Urothelium cell line (cell line): ENCODE measurements at regions not wholly inside any gene's neighbourhood (a gene's known extent, or its start where the extent isn't known, plus 50 kb on each side); places are given as distances from the start of the nearest gene placed in this dataset.

Experiments
- DNase-seq: peaks from one replicate; pipeline ENCODE4 v3.0.0; 2011; ENCODE audit warnings: low spot score, mixed read lengths
- FAIRE-seq: peaks from 2 replicates; lab custom pipeline; 2011; peaks lifted over from hg19 to GRCh38; lab: Jason Lieb, UNC

DNA sequence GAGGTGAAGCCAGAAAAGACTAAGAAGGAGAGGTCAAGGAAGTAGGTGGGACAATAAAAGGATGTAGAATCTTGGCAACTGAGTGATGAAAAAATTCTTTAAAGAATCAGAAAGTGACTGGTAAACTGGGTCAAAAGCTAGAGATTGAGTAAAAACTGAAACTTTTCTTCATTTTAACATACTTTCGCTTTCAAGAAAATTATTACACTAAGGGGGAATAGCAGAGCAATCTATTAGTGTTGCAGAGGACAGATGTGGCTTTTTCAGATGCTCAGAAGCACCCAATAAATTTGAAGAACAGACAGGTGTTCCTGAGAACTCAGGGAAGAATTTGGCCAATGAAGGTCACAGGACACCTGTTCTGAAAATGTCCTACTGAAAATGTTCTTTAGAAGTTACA is 805.4 kb upstream of the ALCAM start:
- no peak for FAIRE-seq
- DNase-seq, result no peak

DNA sequence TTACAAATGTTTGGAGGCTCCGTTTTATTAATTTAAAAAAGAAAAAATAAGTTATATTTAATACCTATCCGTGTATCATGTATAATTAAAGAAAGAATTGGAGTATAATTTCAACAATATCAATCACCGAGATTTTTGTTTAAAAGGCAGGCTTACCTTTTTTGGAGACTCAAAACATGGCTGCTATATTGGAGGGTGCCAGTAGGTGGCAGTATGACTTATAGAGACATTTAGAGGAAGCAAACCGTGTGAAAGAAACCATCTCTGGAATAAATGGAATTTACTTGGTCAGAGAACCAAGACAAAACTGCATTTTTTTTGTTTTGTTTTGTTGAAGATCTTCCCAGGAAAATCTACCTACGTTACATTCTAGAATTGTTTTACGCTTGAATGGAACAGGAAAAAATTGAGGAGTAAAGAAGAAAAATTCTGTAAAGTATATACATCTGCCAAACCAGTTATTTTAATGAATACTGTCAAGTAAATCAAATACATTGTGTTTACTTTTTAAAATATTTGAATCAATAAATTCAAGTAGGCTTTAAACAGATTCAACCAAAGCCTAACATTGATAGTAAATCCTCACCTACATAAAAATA is 802.6 kb upstream of the ALCAM start:
- FAIRE-seq (no peak), DNase-seq (peak; percentile 22)

DNA sequence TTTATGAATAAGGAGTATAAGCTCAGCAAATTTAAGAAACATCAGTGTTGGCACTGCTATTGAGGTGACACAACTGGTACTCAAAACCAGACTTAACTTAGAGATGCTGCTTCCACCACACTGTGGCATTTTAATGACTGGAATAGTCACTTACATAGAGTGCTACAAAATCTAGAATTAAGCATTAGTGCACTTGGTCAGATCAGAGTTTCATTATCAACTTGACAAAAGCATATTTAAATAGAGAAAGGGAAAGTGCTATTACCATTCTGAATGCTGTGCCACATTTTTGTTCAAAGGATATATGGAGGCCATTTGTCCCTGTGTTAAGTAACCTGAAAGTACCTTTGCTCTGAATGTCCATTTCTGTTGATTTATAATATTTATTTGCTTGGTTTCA is 800.7 kb upstream of the ALCAM start:
- no peak for FAIRE-seq
- DNase-seq, result no peak

DNA sequence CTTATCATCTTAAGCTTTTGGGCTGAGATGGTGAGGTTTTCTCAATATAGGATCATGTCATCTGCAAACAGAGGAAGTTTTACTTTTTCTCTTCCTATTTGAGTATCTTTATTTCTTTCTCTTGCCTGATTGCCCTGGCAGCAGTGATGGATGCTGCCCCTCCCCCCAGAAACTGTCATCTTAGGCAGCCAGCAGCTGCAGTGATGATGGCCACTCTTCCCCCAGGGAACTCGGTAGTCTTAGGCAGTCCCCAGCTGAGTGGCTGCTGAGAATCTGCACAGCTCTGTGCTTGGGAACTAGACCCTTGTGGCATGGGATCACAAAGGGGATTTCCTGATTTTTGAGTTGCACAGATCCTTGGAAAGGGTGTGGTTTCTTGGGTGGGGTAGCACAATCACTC is 791.1 kb upstream of the ALCAM start:
- DNase-seq (no peak), FAIRE-seq (no peak)

DNA sequence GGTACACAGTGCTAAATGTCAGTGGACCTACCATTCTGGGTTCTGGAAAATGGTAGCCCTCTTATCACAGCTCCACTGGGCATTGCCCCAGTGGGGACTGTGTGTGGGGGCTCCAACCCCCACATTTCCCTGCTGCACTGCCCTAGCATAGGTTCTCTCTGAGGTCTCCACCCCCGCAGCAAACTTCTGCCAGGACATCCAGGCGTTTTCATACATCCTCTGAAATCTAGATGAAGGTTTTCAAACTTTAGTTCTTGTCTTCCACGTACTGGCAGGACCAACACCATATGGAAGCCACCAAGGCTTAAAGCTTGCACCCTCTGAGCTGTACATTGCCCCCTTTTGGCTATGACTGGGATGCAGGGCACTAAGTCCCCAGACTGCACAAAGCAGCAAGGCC is 788.2 kb upstream of the ALCAM start:
- FAIRE-seq, result no peak
- no peak for DNase-seq

DNA sequence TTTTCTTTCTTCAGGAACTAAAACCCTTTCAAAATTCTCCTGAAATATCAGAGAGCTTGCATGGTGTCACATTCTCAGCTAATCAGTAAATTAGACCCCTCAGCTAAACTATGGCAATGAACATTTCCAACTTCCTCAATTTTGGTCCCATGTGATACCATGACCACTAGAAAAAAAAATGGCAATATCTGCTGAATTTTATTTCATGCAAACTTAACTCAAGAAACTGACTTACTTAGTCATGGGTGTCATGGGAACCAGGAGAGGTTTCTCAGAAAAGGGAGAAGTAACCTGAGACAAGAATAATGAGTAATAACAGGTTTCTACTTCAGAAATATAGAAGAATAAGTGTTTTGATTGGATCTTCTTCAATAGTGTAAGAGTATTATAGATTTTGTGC is 784.6 kb upstream of the ALCAM start:
- no peak for FAIRE-seq
- DNase-seq, result no peak

DNA sequence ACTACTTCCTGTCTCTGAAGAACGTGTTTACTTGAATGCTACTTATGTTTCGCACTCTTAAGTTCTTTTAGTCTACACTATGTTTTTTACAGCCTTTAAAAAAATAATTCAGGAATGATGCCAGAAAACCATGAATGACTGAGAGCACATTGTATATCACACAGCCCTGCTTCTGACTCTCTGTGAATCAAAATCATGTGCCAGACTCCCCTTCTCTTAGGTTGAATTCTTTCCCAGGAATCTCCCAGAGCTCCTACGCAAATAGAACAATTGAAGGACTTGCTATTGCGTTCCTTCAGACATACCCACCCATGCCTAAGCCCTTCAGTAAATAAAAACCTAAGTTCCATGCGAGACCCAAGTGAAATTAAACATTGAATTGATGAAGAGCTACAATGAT is 782.0 kb upstream of the ALCAM start:
- DNase-seq (no peak), FAIRE-seq (no peak)

DNA sequence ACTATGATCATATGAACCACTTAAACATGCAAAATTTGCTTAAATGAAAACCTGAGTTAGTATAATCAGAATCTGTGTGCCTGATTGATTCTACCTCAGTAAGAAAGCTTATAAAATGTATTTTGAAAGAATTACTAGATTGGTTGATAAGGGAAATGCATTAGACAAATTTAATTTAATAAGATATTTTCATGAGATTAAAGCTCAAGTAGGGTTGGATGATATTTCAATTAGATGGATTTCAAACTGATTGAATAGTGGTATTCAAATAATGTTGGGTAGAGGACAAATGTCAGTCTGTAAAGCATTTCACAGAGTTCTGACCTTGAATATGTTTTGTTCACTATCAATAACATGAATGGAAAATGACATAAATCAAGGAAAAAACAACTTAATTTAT is 780.4 kb upstream of the ALCAM start:
- DNase-seq (no peak), FAIRE-seq (no peak)

DNA sequence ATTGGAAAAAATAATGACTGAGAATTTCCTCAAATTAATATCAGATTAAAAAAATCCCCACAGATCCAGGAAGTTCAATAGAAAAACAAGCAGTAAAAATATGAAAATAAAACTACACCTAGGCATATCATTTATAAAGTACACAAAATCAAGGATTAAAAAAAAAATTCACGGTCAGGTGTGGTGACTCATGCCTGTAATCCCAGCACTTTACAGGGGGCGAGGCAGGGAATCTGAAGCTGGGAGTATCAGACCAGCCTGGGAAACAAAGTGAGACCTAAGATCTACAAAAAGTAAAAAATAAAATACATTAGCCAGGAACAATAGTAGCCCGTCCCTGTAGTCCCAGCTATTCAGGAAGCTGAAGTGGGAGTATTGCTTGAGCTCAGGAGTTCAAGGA is 778.3 kb upstream of the ALCAM start:
- no peak for DNase-seq
- FAIRE-seq, result no peak

DNA sequence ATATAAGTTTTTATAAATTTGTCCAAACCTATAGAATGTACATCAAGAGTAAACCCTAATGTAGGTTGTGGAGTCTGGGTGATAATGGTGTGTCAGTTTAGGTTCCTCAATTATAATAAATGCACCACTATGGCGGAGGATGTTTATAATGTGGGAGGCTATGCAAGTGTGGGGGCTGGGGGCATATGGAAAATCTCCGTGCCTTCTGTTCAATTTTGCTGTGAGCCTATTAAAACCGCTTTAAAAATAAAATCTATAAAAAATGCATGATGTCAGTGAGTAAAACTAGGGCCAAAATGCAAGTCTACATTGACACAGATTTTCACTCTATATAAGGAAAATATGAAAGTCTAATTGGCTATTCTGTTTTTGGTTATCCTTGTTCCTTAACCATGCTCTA is 774.9 kb upstream of the ALCAM start:
- DNase-seq (no peak), FAIRE-seq (no peak)

DNA sequence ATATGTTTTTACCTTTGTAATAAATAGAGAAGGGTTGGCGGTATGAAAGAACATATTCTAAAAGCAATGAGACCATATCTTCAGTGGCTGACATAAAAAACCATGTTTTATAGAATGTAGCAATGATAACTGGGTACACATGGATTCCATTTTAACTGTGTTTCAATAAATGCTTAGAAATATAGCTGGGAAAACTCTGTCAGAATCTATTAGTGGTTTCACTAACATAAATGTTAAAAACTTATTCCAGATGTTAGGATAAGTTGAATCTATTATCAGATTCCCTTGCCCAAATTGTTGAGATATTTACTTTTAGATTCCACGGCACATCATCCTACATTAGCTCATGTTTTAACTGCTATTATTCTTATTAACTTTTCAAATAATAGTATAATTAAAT is 772.2 kb upstream of the ALCAM start:
- FAIRE-seq (no peak), DNase-seq (no peak)

DNA sequence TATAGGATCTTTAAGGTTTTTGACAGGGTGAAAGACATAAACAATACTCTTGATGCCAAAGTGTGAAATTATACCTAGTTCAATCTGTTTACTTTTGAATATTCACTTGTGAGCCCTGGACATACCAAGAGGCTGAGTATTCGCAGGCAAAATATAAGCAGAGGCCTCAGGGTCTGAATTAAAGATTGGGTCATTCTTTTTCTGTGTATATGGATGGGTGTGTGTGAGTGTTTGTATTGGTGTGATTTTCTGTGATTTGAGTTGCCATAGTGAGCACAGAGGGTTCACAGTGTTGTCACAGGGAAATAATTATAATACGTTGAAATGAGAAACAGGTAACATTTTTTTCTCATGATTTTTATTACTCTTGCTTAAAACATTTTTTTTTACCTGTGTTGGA is 770.7 kb upstream of the ALCAM start:
- FAIRE-seq, result no peak
- no peak for DNase-seq

DNA sequence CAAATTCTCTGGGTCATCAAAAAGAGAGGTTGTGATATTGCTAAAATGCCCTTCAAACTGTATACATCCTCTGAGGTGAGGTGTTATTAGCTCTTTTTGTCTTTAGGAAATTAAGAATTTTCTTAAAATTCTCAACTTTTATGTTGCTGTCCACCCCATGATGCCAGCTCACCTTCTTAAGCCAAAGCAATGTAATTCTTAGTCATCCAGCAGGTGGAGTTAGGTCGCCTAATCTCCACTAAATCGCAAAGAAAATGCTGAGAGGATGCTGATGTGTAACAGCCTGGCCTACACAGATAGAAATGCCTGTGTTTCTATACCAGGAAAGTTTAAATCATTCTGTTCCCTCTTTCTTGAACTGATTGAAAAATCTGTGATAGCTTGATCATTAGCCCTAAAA is 770.2 kb upstream of the ALCAM start:
- FAIRE-seq, result peak; percentile 17

DNA sequence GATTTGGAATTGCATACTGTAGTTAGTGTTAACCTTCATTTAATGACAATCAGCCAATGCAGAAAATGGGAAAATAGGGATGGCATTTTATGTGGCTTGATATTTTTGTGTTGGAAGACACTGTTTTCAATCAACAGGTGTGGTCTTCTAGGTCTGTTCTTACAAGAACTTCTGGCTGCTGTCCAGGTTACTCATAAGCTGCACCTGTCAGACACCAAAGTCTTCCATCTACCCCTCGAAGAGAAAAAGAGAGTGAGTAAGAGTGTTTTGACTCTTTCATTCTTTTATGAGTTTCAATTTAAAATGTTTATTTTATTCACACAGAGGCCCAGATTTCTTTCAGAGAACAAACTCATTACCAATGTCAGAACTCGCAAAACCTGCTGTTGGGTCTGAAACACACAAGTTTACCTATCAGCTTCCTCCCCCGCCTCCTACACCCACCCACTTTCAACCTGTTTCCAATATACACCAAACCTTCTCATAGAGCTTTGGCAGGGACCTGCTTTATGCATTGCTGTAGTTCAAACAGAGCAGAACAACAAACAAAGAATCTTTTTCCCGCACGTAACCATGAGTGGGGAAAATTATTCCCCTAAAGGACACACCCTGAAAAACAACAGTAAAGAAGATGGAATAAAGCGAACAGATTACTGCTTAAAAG is 767.7 kb upstream of the ALCAM start:
- FAIRE-seq (no peak), DNase-seq (no peak)

More for the DNA sequence above, 770.2 kb upstream of the ALCAM start:
- DNase-seq, result peak; percentile 53

DNA sequence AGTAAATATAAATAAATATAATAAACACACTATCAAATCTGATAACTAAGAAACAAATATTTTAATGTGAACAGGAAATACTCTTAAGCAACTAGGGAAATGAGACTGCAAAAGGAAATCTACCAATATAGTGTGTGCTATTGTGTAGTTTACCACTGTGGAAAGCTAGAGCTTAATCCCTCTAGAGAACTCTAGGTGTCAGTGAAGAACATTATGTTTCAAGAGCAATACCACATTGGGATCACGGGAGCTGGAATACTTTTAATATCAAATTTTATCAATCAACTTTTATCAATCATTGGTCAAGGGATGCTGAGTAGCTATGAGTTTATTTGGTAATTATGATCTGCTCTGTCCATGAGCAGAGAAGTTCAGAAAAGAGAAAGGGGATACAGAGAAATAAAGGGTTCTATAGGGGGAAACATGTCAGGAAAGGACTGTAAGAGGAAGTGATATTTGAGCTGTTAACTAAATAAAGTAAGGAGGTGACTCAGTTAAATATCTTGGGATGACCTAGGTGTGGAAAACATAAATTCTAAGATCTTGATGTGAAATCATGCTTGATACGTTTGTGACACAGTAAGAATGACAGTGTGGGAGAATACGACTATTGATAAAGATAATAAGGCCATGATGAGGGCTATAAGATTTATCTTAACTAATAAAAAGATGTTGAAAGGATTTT is 762.2 kb upstream of the ALCAM start:
- DNase-seq, result no peak
- FAIRE-seq, result no peak

DNA sequence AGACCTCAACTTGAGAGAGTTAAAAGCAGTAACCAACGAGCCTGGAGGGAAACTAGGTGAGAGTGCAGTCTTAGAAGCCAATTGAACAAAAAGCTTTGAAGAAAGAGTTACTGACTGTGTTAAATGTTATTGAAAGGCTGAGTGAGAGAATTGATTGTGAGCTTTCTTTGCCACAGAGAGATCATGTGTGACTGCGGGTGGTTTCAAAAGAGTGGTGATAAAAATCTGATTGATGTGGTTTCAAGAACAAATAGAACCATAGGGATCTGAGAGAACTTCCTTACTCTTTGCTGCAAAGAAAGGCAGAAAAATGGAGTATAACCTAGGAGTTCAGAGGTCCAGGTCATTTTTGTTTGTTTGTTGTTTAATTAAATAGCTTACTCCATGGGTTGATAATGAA is 759.9 kb upstream of the ALCAM start:
- DNase-seq (no peak), FAIRE-seq (no peak)

DNA sequence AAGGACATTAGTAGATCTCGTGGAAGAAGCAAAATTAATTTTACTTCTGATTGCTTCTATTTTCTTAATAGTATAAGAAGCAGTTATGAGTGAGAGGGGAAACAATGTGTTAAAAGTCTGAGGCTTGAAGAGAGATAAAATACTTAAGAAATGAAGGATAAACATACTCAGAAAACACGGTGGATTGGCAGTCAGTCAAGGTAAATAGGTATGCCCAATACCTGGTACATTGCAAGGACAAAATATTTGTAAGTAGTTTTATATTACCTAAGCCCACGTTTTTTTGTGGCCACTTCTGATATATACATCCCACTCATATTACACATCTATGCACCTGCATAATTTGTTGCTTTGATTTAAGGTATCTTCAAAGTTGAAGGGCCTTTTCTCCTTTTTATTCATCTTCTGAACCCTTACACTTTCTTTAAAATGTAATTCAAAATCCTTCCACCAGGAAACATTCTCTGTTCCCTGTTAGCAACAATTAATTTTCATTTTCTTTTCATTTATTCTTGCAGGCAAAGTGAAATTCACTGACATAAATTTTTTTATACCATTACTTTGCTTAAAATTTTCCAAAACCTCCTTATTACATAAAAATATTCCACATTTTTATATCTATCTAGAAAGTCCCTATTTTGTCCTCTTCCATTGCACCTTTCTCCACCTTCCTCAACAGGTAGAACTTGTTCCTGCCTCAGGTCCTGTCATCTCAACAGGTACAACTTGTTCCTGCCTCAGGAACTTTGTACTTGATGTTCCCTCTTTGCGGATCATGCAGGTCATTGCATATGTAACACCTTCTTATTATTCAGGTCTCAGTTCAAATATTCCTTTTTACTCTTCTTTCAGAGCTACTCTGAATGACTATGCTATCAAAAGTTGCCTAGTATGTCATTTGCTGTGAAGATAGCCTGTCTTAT is 755.7 kb upstream of the ALCAM start:
- DNase-seq (no peak), FAIRE-seq (no peak)

DNA sequence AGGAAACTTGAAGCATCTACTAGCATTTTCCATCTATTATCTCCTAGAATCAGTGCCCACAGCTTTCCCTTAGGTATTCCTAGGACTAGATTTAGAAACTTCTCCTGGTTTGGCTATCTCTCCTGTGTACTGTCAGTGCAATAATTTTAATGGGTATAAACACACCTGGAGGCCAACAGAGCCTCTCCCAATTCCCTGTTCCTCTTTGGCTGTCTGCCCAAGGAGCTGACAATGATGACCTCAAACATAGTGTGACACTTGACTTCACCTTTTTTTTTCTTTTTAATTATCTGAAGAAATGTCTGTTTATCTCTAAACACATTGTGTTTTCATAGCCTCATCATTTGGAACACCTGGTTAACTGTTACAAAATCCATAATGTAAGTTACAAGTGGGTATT is 754.5 kb upstream of the ALCAM start:
- FAIRE-seq, result no peak
- DNase-seq, result no peak

DNA sequence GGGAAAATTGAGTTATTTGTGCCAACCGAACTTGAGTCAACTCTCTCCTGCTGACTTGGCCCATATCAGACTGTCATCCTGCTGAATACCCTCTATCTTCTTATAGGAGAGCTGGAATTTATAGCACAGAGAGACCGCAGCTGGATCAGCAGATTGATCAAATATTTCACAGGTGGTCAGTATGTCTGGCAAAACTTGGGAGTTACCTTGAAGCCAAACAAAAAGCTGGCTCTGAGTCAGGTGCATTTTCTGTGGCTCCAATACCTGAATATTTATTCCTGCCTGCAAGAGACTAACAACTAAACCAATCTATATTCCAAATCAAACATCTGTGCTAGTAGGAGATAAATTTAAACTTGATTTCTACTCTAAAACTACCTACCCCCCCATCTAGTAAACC is 752.1 kb upstream of the ALCAM start:
- FAIRE-seq (no peak), DNase-seq (no peak)

DNA sequence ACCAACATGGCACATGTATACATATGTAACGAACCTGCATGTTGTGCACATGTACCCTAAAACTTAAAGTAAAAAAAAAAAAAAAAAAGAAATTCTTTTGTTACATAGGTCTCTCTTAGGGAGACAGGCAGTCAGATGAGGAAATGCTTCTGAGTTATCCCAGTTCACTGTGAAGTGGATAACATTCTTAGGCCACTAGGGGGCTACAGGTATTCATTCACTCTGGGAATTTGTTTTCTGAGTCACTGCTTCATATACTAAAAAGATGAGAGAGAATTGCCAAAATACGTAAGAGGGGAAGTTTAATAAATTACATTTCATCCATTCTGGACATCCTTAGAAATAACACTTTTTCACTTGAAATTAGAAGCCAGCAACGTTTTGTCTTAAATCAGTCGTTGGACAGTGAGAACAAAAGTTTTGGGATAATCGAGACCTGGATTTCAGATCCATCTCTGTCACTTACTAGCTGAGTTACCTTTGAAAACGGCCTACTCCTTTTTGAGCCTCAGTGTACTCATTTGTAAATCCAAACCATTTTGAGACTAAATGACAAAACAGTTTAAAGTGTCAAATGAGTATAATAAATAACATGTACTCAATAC is 738.4 kb upstream of the ALCAM start:
- no peak for FAIRE-seq
- DNase-seq, result peak; percentile 64

DNA sequence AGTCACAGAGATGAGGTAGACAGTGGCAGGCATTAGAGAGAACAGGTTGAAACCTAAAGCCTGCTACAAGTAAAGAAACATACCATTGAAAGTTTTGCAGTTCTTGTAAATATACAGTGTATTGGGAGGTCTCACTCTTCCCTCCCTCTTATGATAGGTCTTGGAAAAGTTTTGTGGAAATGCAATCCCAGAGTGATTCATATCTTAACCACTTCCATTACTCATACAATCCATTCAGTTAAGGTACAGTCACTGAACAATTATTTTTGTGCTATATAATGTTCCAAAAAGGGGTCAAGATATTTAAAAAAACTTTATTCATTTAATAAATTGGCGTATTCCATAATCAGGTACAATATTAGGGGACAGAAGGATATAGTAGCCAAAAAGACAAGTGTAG is 737.7 kb upstream of the ALCAM start:
- DNase-seq (peak; percentile 56), FAIRE-seq (no peak)
